HEK293 (cell line): ENCODE measurements at regions not wholly inside any gene's neighbourhood (a gene's known extent, or its start where the extent isn't known, plus 50 kb on each side); places are given as distances from the start of the nearest gene placed in this dataset.

ENCODE experiments used
- CTCF ChIA-PET: fragments of 350-600 bp; formaldehyde crosslinking; extraction: SDS; loops from one replicate; lab custom pipeline; 2021; ENCODE audit warnings: antibody characterized with exemption; lab: Yijun Ruan, JAX
- POLR2A ChIA-PET: fragments of 300-600 bp; formaldehyde crosslinking; extraction: SDS; loops from one replicate; lab custom pipeline; 2020; ENCODE audit warnings: antibody characterized with exemption, inconsistent platforms; lab: Yijun Ruan, JAX
- H3K27ac ChIP-seq: fragments of 200-500 bp; sonication (Bioruptor generic); 2 replicates; pipeline ENCODE4 v1.5.1; 2014; ENCODE audit warnings: low read depth, low read length, control low read depth, inconsistent platforms; ENCODE audit errors: extremely low read depth
- H3K36me3 ChIP-seq, 2 experiments: fragments of 200-500 bp in 1 of 2; sonication (Bioruptor generic) in 1 of 2; 1 replicate in 1 of 2; 2 replicates in 1 of 2; pipeline ENCODE4 v1.5.1; 2014 to 2017; ENCODE audit warnings: inconsistent platforms in 2 of 2, low read length in 2 of 2; ENCODE audit not compliant: control insufficient read depth in 2 of 2, insufficient read depth in 1 of 2
- H3K4me1 ChIP-seq: fragments of 200-500 bp; sonication (Bioruptor generic); 2 replicates; pipeline ENCODE4 v1.5.1; 2014; ENCODE audit warnings: mild to moderate bottlenecking, low read length, inconsistent platforms; ENCODE audit not compliant: control insufficient read depth, insufficient read depth
- H3K4me3 ChIP-seq: 2 replicates; pipeline ENCODE4 v1.5.1; 2011; ENCODE audit warnings: low read depth, mild to moderate bottlenecking, control low read depth, low read length, moderate library complexity
- H3K9me3 ChIP-seq: fragments of 200-500 bp; sonication (Bioruptor generic); 2 replicates; pipeline ENCODE4 v1.5.1; 2014; ENCODE audit warnings: low read depth, low read length, inconsistent platforms; ENCODE audit not compliant: control insufficient read depth, insufficient read depth
- FEZF1 ChIP-seq: fragments of 450-650 bp; formaldehyde crosslinking; IDR thresholded peaks from 2 replicates; pipeline ENCODE4 v1.5.1; 2016; ENCODE audit warnings: missing biosample characterization, missing genetic modification characterization
- GLI4 ChIP-seq: fragments of 450-650 bp; formaldehyde crosslinking; IDR thresholded peaks from 2 replicates; pipeline ENCODE4 v1.5.1; 2016; ENCODE audit warnings: missing biosample characterization, missing genetic modification characterization
- OSR2 ChIP-seq: fragments of 450-650 bp; formaldehyde crosslinking; IDR thresholded peaks from 2 replicates; pipeline ENCODE4 v1.5.1; 2016; ENCODE audit warnings: missing biosample characterization, missing genetic modification characterization
- PBX3 ChIP-seq: sonication (generic); formaldehyde crosslinking; IDR thresholded peaks from 2 replicates; pipeline ENCODE4 v1.8.1; 2022; ENCODE audit warnings: mild to moderate bottlenecking, moderate library complexity, missing genetic modification reagents
- YY1 ChIP-seq: fragments of 450-650 bp; formaldehyde crosslinking; IDR thresholded peaks from 2 replicates; pipeline ENCODE4 v1.5.1; 2018; ENCODE audit warnings: missing biosample characterization, missing genetic modification characterization
- ZBTB11 ChIP-seq: fragments of 450-650 bp; formaldehyde crosslinking; conservative IDR thresholded peaks from 2 replicates; pipeline ENCODE4 v1.5.1; 2016; ENCODE audit warnings: low read depth, missing biosample characterization, missing genetic modification characterization
- ZBTB17 ChIP-seq: fragments of 450-650 bp; formaldehyde crosslinking; IDR thresholded peaks from 2 replicates; pipeline ENCODE4 v1.5.1; 2016; ENCODE audit warnings: missing biosample characterization, missing genetic modification characterization
- ZBTB21 ChIP-seq: fragments of 450-650 bp; formaldehyde crosslinking; IDR thresholded peaks from 2 replicates; pipeline ENCODE4 v1.5.1; 2017; ENCODE audit warnings: missing biosample characterization, missing genetic modification characterization
- ZFP3 ChIP-seq: fragments of 450-650 bp; formaldehyde crosslinking; IDR thresholded peaks from 2 replicates; pipeline ENCODE4 v1.5.1; 2016; ENCODE audit warnings: low read depth, missing biosample characterization, missing genetic modification characterization
- ZNF140 ChIP-seq: fragments of 450-650 bp; formaldehyde crosslinking; IDR thresholded peaks from 2 replicates; pipeline ENCODE4 v1.5.1; 2016; ENCODE audit warnings: missing biosample characterization, missing genetic modification characterization
- ZNF202 ChIP-seq: fragments of 450-650 bp; formaldehyde crosslinking; IDR thresholded peaks from 2 replicates; pipeline ENCODE4 v1.5.1; 2016; ENCODE audit warnings: missing biosample characterization, missing genetic modification characterization, borderline replicate concordance
- ZNF24 ChIP-seq: fragments of 450-650 bp; formaldehyde crosslinking; IDR thresholded peaks from 2 replicates; pipeline ENCODE4 v1.5.1; 2016; ENCODE audit warnings: missing biosample characterization, missing genetic modification characterization
- ZNF292 ChIP-seq: fragments of 450-650 bp; formaldehyde crosslinking; IDR thresholded peaks from 2 replicates; pipeline ENCODE4 v1.5.1; 2016; ENCODE audit warnings: low read depth, missing biosample characterization, missing genetic modification characterization, borderline replicate concordance
- ZNF302 ChIP-seq: fragments of 450-650 bp; formaldehyde crosslinking; IDR thresholded peaks from 2 replicates; pipeline ENCODE4 v1.5.1; 2016; ENCODE audit warnings: missing biosample characterization, missing genetic modification characterization, low read depth
- ZNF404 ChIP-seq: fragments of 450-650 bp; formaldehyde crosslinking; IDR thresholded peaks from 2 replicates; pipeline ENCODE4 v1.5.1; 2017; ENCODE audit warnings: missing biosample characterization, missing genetic modification characterization
- ZNF449 ChIP-seq: fragments of 450-650 bp; formaldehyde crosslinking; IDR thresholded peaks from 2 replicates; pipeline ENCODE4 v1.5.1; 2017; ENCODE audit warnings: missing biosample characterization, mild to moderate bottlenecking, missing genetic modification characterization, moderate library complexity
- ZNF48 ChIP-seq: fragments of 450-650 bp; formaldehyde crosslinking; IDR thresholded peaks from 2 replicates; pipeline ENCODE4 v1.5.1; 2016; ENCODE audit warnings: missing biosample characterization, missing genetic modification characterization
- ZNF544 ChIP-seq: fragments of 450-650 bp; formaldehyde crosslinking; IDR thresholded peaks from 2 replicates; pipeline ENCODE4 v1.5.0; 2017; ENCODE audit warnings: missing biosample characterization, missing genetic modification characterization
- ZNF555 ChIP-seq: fragments of 450-650 bp; formaldehyde crosslinking; conservative IDR thresholded peaks from 2 replicates; pipeline ENCODE4 v1.5.1; 2017; ENCODE audit warnings: missing biosample characterization, mild to moderate bottlenecking, missing genetic modification characterization, inconsistent platforms
- ZNF677 ChIP-seq: fragments of 450-650 bp; IDR thresholded peaks from 2 replicates; pipeline ENCODE4 v1.5.0; 2018; ENCODE audit warnings: missing biosample characterization, mild to moderate bottlenecking, missing genetic modification characterization, moderate library complexity
- ZNF785 ChIP-seq: fragments of 450-650 bp; formaldehyde crosslinking; IDR thresholded peaks from 2 replicates; pipeline ENCODE4 v1.5.1; 2016; ENCODE audit warnings: missing biosample characterization, missing genetic modification characterization
- ZNF837 ChIP-seq: fragments of 450-650 bp; formaldehyde crosslinking; IDR thresholded peaks from 2 replicates; pipeline ENCODE4 v1.5.1; 2016; ENCODE audit warnings: missing biosample characterization, missing genetic modification characterization
- ZSCAN30 ChIP-seq: fragments of 450-650 bp; IDR thresholded peaks from 2 replicates; pipeline ENCODE4 v1.5.1; 2018; ENCODE audit warnings: missing biosample characterization, mild to moderate bottlenecking, missing genetic modification characterization, moderate library complexity
- ZSCAN5A ChIP-seq: fragments of 450-650 bp; formaldehyde crosslinking; IDR thresholded peaks from 2 replicates; pipeline ENCODE4 v1.5.1; 2016; ENCODE audit warnings: missing biosample characterization, missing genetic modification characterization
- TF ChIP-seq, protein P1 (sequence below): fragments of 450-650 bp; formaldehyde crosslinking; IDR thresholded peaks from 2 replicates; pipeline ENCODE4 v1.5.1; 2017; ENCODE audit warnings: missing biosample characterization, missing genetic modification characterization
- TF ChIP-seq, protein P2 (sequence below): fragments of 450-650 bp; formaldehyde crosslinking; IDR thresholded peaks from 2 replicates; pipeline ENCODE4 v1.5.1; 2016; ENCODE audit warnings: missing biosample characterization, missing genetic modification characterization, low read depth
- TF ChIP-seq, protein P3 (sequence below): fragments of 450-650 bp; formaldehyde crosslinking; IDR thresholded peaks from 2 replicates; pipeline ENCODE4 v1.5.1; 2016; ENCODE audit warnings: missing biosample characterization, missing genetic modification characterization

DNA sequence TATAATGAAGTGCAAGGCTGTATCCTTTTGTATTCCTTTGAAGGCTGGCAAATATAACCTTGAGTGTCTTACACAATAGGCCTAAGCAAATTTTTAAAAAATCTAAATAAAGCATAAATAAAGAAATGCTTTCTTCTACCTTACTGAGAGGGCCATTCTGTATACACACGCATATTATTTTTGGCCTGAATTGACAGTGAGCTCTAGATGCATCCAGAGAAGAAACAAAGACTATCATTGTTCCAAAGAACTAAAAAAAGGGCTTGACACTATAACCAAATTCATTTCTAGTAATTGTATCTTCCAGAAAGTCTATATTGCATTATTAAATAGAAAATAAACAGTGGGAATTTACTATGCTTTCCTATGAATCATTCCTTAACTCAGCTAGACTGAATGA, 100.2 kb downstream of the MAGEB17 start (continued):
- no peak for TF ChIP-seq ZNF302 (tag by site-specific recombination)
- TF ChIP-seq ZNF292 = no peak
- TF ChIP-seq ZSCAN30 (tag by site-specific recombination) = no peak
- TF ChIP-seq ZNF202 (tag by site-specific recombination) = no peak
- TF ChIP-seq PBX3 = no peak
- no peak for TF ChIP-seq ZNF837
- TF ChIP-seq OSR2 (tag by site-specific recombination) = no peak
- TF ChIP-seq, protein P1, sequence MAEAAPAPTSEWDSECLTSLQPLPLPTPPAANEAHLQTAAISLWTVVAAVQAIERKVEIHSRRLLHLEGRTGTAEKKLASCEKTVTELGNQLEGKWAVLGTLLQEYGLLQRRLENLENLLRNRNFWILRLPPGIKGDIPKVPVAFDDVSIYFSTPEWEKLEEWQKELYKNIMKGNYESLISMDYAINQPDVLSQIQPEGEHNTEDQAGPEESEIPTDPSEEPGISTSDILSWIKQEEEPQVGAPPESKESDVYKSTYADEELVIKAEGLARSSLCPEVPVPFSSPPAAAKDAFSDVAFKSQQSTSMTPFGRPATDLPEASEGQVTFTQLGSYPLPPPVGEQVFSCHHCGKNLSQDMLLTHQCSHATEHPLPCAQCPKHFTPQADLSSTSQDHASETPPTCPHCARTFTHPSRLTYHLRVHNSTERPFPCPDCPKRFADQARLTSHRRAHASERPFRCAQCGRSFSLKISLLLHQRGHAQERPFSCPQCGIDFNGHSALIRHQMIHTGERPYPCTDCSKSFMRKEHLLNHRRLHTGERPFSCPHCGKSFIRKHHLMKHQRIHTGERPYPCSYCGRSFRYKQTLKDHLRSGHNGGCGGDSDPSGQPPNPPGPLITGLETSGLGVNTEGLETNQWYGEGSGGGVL (tag by site-specific recombination) = no peak
- TF ChIP-seq ZNF449 = no peak
- TF ChIP-seq ZNF140 (tag by site-specific recombination) = no peak
- no peak for TF ChIP-seq FEZF1 (tag by site-specific recombination)
- no peak for TF ChIP-seq ZFP3
- TF ChIP-seq, all 188 proteins: peak for 0

GRCh38 chrX:16268206-16268605, 100.9 kb downstream of the MAGEB17 start:
- Histone ChIP-seq H3K4me3 (no peak overlapping the region), H3K27ac (no peak overlapping the region), H3K9me3 (no peaks in the 10 kb centered on the region), H3K36me3 (no peaks in the 10 kb centered on the region), H3K4me1 (no peaks in the 10 kb centered on the region)
- ChIA-PET POLR2A (no interaction called here), CTCF (no interaction called here)
- TF ChIP-seq ZNF404 (tag by site-specific recombination) = no peak
- TF ChIP-seq ZBTB21 (tag by site-specific recombination) = no peak
- TF ChIP-seq ZNF24 = no peak
- TF ChIP-seq, protein P2, sequence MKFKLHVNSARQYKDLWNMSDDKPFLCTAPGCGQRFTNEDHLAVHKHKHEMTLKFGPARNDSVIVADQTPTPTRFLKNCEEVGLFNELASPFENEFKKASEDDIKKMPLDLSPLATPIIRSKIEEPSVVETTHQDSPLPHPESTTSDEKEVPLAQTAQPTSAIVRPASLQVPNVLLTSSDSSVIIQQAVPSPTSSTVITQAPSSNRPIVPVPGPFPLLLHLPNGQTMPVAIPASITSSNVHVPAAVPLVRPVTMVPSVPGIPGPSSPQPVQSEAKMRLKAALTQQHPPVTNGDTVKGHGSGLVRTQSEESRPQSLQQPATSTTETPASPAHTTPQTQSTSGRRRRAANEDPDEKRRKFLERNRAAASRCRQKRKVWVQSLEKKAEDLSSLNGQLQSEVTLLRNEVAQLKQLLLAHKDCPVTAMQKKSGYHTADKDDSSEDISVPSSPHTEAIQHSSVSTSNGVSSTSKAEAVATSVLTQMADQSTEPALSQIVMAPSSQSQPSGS (tag by site-specific recombination) = no peak
- no peak for TF ChIP-seq GLI4 (tag by site-specific recombination)
- TF ChIP-seq ZBTB11 (tag by site-specific recombination) = no peak
- TF ChIP-seq ZNF555 (tag by site-specific recombination) = no peak
- TF ChIP-seq YY1 = no peak
- TF ChIP-seq, protein P3, sequence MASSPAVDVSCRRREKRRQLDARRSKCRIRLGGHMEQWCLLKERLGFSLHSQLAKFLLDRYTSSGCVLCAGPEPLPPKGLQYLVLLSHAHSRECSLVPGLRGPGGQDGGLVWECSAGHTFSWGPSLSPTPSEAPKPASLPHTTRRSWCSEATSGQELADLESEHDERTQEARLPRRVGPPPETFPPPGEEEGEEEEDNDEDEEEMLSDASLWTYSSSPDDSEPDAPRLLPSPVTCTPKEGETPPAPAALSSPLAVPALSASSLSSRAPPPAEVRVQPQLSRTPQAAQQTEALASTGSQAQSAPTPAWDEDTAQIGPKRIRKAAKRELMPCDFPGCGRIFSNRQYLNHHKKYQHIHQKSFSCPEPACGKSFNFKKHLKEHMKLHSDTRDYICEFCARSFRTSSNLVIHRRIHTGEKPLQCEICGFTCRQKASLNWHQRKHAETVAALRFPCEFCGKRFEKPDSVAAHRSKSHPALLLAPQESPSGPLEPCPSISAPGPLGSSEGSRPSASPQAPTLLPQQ = no peak
- no peak for TF ChIP-seq ZNF544 (tag by site-specific recombination)
- TF ChIP-seq ZBTB17 (tag by site-specific recombination) = no peak
- no peak for TF ChIP-seq ZSCAN5A (tag by site-specific recombination)
- TF ChIP-seq ZNF785 (tag by site-specific recombination) = no peak
- no peak for TF ChIP-seq ZNF677
- no peak for TF ChIP-seq ZNF48
